Neutrophil (primary cell): ENCODE measurements at regions not wholly inside any gene's neighbourhood (a gene's known extent, or its start where the extent isn't known, plus 50 kb on each side); places are given as distances from the start of the nearest gene placed in this dataset.
"Not testable (repeated sequence)": the region's sequence is repeated elsewhere in the genome, so short reads cannot be mapped to it uniquely, and the experiment has no call there.

ENCODE experiments used
- H3K27ac ChIP-seq: fragments of 200-600 bp; sonication (generic); 2 replicates; pipeline ENCODE4 v1.5.1; 2016; ENCODE audit warnings: mild to moderate bottlenecking, moderate library complexity
- H3K27me3 ChIP-seq: fragments of 200-600 bp; sonication (generic); 2 replicates; pipeline ENCODE4 v1.6.0; 2016; ENCODE audit warnings: mild to moderate bottlenecking
- H3K36me3 ChIP-seq: fragments of 200-600 bp; sonication (generic); 2 replicates; pipeline ENCODE4 v1.5.1; 2017
- H3K4me1 ChIP-seq, 2 experiments: fragments of 200-600 bp in 1 of 2; sonication (generic) in 1 of 2; 1 replicate in 1 of 2; 2 replicates in 1 of 2; pipeline versions ENCODE4 v1.5.1 to v1.6.1; 2013 to 2016; ENCODE audit warnings: low read depth in 1 of 2, low read length in 1 of 2, mild to moderate bottlenecking in 1 of 2, moderate library complexity in 1 of 2; ENCODE audit not compliant: control insufficient read depth in 1 of 2, insufficient read depth in 1 of 2
- H3K4me3 ChIP-seq, 2 experiments: fragments of 200-600 bp in 1 of 2; sonication (generic) in 1 of 2; 1 replicate in 1 of 2; 2 replicates in 1 of 2; pipeline ENCODE4 v1.5.1; 2013 to 2016; ENCODE audit warnings: low read depth in 1 of 2, low read length in 1 of 2, mild to moderate bottlenecking in 1 of 2, moderate library complexity in 1 of 2
- H3K9me3 ChIP-seq: fragments of 200-600 bp; sonication (generic); 2 replicates; pipeline ENCODE4 v1.5.1; 2016
- TF ChIP-seq, protein P1 (sequence below): fragments of 200-600 bp; sonication (generic); IDR thresholded peaks from 2 replicates; pipeline ENCODE4 v1.5.1; 2016; ENCODE audit warnings: antibody characterized with exemption

- H3K4me1 ChIP-seq, result no peaks in the 10 kb centered on the region
- no peak overlapping the region for H3K4me3 ChIP-seq
- no peak overlapping the region for H3K27ac ChIP-seq
- no peaks in the 10 kb centered on the region for H3K27me3 ChIP-seq
- H3K9me3 ChIP-seq, result no peaks in the 10 kb centered on the region
- no peaks in the 10 kb centered on the region for H3K36me3 ChIP-seq
- TF ChIP-seq, protein P1, sequence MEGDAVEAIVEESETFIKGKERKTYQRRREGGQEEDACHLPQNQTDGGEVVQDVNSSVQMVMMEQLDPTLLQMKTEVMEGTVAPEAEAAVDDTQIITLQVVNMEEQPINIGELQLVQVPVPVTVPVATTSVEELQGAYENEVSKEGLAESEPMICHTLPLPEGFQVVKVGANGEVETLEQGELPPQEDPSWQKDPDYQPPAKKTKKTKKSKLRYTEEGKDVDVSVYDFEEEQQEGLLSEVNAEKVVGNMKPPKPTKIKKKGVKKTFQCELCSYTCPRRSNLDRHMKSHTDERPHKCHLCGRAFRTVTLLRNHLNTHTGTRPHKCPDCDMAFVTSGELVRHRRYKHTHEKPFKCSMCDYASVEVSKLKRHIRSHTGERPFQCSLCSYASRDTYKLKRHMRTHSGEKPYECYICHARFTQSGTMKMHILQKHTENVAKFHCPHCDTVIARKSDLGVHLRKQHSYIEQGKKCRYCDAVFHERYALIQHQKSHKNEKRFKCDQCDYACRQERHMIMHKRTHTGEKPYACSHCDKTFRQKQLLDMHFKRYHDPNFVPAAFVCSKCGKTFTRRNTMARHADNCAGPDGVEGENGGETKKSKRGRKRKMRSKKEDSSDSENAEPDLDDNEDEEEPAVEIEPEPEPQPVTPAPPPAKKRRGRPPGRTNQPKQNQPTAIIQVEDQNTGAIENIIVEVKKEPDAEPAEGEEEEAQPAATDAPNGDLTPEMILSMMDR, result no peak
Measured at GRCh38 chr1:194786027-194786426, 1599.6 kb upstream of the B3GALT2 start.

DNA sequence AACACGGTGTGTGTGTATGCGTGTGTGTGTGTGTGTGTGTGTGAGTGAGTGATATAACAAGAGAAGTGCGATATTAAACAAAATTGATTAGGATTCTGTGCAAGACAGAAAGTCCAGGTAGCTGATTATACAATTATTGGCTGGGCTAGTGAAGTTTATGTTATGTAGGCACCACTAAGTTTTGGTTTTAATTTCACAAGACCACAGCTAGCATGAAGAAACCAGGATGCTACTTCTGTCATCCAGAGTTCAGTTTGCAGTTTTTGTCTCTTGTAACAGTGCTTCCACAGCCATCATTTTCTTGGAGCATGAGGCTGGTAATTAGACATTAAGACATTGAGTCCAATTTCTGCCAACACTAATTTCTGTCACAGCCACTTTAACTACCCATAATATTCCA, 1590.2 kb upstream of the B3GALT2 start:
- H3K36me3 ChIP-seq, result no peaks in the 10 kb centered on the region
- H3K4me3 ChIP-seq, result no peak overlapping the region
- H3K27me3 ChIP-seq, result no peaks in the 10 kb centered on the region
- H3K9me3 ChIP-seq, result no peaks in the 10 kb centered on the region
- TF ChIP-seq, protein P1, result no peak
- H3K4me1 ChIP-seq, result no peaks in the 10 kb centered on the region
- H3K27ac ChIP-seq, result no peak overlapping the region

DNA sequence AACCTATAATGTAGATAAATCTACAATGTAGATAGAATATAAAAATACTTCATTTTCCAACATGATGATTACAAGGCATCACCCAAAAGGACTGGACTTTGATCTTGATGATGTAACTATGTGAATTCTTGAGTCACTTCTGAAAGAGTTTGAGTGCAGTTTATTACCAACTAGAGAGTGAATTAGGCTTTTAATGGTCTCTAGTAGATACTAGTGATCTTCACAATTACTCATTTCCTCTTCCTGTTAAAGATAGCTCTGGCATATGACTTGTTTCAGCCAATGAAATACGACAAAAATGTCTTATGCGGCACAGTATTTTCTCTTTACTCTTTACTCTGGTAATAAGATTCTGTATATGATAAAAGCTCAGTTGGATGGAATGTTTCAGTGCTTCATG, 1588.1 kb upstream of the B3GALT2 start:
- Histone ChIP-seq H3K27ac (no peak overlapping the region), H3K9me3 (no peaks in the 10 kb centered on the region), H3K4me3 (no peak overlapping the region), H3K36me3 (no peaks in the 10 kb centered on the region), H3K27me3 (no peaks in the 10 kb centered on the region), H3K4me1 (no peaks in the 10 kb centered on the region)
- TF ChIP-seq, protein P1, result no peak

GRCh38 chr1:194755241-194755994, 1569.0 kb upstream of the B3GALT2 start:
- no peak overlapping the region for H3K4me3 ChIP-seq
- no peak overlapping the region for H3K27ac ChIP-seq
- no peaks in the 10 kb centered on the region for H3K27me3 ChIP-seq
- H3K4me1 ChIP-seq, result no peaks in the 10 kb centered on the region
- H3K9me3 ChIP-seq, result no peaks in the 10 kb centered on the region
- H3K36me3 ChIP-seq, result no peaks in the 10 kb centered on the region
- TF ChIP-seq, protein P1, result no peak

- not testable (repeated sequence) for H3K4me3 ChIP-seq, H3K27me3 ChIP-seq, H3K27ac ChIP-seq, H3K4me1 ChIP-seq, H3K9me3 ChIP-seq, H3K36me3 ChIP-seq
Measured at GRCh38 chr1:194738843-194739242, 1552.4 kb upstream of the B3GALT2 start.

- H3K27ac ChIP-seq, result no peak overlapping the region
- no peak overlapping the region for H3K4me3 ChIP-seq
- no peaks in the 10 kb centered on the region for H3K36me3 ChIP-seq
- H3K27me3 ChIP-seq, result no peaks in the 10 kb centered on the region
- no peaks in the 10 kb centered on the region for H3K9me3 ChIP-seq
- TF ChIP-seq, protein P1, result no peak
- no peaks in the 10 kb centered on the region for H3K4me1 ChIP-seq
Measured at GRCh38 chr1:194734970-194735369, 1548.6 kb upstream of the B3GALT2 start.
